Liver (tissue), 8 donors: ENCODE measurements at regions not wholly inside any gene's neighbourhood (a gene's known extent, or its start where the extent isn't known, plus 50 kb on each side); places are given as distances from the start of the nearest gene placed in this dataset.

Source experiments
- DNase-seq: peaks from one replicate; pipeline ENCODE4 v3.0.0-alpha.2; 2017; ENCODE audit warnings: low spot score
- H3K27ac ChIP-seq, 2 donors: one replicate each; pipeline ENCODE4 v1.7.0; 2013; ENCODE audit warnings: inconsistent platforms in 2 of 2, low read length in 2 of 2, control low read depth in 1 of 2, low read depth in 1 of 2, mild to moderate bottlenecking in 1 of 2
- H3K27me3 ChIP-seq, 4 donors: one replicate each; pipeline versions ENCODE4 v1.6.1 to v1.7.0; 2013; ENCODE audit warnings: low read length in 3 of 4, inconsistent platforms in 1 of 4, mild to moderate bottlenecking in 1 of 4, moderate library complexity in 1 of 4; ENCODE audit not compliant: control insufficient read depth in 4 of 4, insufficient read depth in 4 of 4
- H3K36me3 ChIP-seq, 4 donors: one replicate each; pipeline versions ENCODE4 v1.6.1 to v1.7.0; 2013; ENCODE audit warnings: low read length in 3 of 4, mild to moderate bottlenecking in 3 of 4, low read depth in 1 of 4, moderate library complexity in 1 of 4; ENCODE audit not compliant: control insufficient read depth in 4 of 4, insufficient read depth in 3 of 4
- H3K4me1 ChIP-seq, 4 donors: one replicate each; pipeline versions ENCODE4 v1.6.1 to v1.7.0; 2013; ENCODE audit warnings: low read length in 3 of 4, mild to moderate bottlenecking in 3 of 4, moderate library complexity in 1 of 4; ENCODE audit not compliant: control insufficient read depth in 4 of 4, insufficient read depth in 4 of 4
- H3K4me3 ChIP-seq, 3 donors: one replicate each; pipeline versions ENCODE4 v1.6.1 to v1.7.0; 2013; ENCODE audit warnings: low read length in 3 of 3, control low read depth in 1 of 3, low read depth in 1 of 3, mild to moderate bottlenecking in 1 of 3
- H3K9ac ChIP-seq, 2 donors: one replicate each; pipeline ENCODE4 v1.7.0; 2013; ENCODE audit warnings: low read length in 2 of 2, mild to moderate bottlenecking in 2 of 2, moderate library complexity in 2 of 2, control low read depth in 1 of 2, low read depth in 1 of 2
- H3K9me3 ChIP-seq, 4 donors: one replicate each; pipeline versions ENCODE4 v1.6.1 to v1.7.0; 2013; ENCODE audit warnings: low read length in 3 of 4; ENCODE audit not compliant: control insufficient read depth in 4 of 4
- FOXA1 ChIP-seq: IDR thresholded peaks from 2 replicates; pipeline ENCODE4 v1.6.1; 2016; ENCODE audit warnings: antibody characterized with exemption
- FOXA2 ChIP-seq: IDR thresholded peaks from 2 replicates; pipeline ENCODE4 v1.6.1; 2016; ENCODE audit warnings: antibody characterized with exemption
- GABPA ChIP-seq, 2 donors: IDR thresholded peaks in 1 of 2; conservative IDR thresholded peaks in 1 of 2; 2 replicates each; pipeline ENCODE4 v1.6.1; 2016; ENCODE audit warnings: antibody characterized with exemption in 2 of 2, mild to moderate bottlenecking in 1 of 2, moderate library complexity in 1 of 2
- HNF4A ChIP-seq, 2 donors: conservative IDR thresholded peaks; 2 replicates each; pipeline ENCODE4 v1.6.1; 2016; ENCODE audit warnings: antibody characterized with exemption in 2 of 2, mild to moderate bottlenecking in 2 of 2
- HNF4G ChIP-seq: IDR thresholded peaks from 2 replicates; pipeline ENCODE4 v1.6.1; 2016; ENCODE audit warnings: antibody characterized with exemption
- JUND ChIP-seq, 2 donors: IDR thresholded peaks; 2 replicates each; pipeline ENCODE4 v1.6.1; 2016; ENCODE audit warnings: antibody characterized with exemption in 2 of 2
- MAX ChIP-seq: IDR thresholded peaks from 2 replicates; pipeline ENCODE4 v1.6.1; 2016; ENCODE audit warnings: antibody characterized with exemption
- NR2F2 ChIP-seq: IDR thresholded peaks from 2 replicates; pipeline ENCODE4 v1.6.1; 2016; ENCODE audit warnings: antibody characterized with exemption
- RAD21 ChIP-seq, 2 donors: IDR thresholded peaks; 2 replicates each; pipeline ENCODE4 v1.6.1; 2016; ENCODE audit warnings: antibody characterized with exemption in 2 of 2, mild to moderate bottlenecking in 2 of 2
- RXRA ChIP-seq, 2 donors: IDR thresholded peaks; 2 replicates each; pipeline ENCODE4 v1.6.1; 2017 to 2018; ENCODE audit warnings: antibody characterized with exemption in 2 of 2, mild to moderate bottlenecking in 1 of 2
- SP1 ChIP-seq: IDR thresholded peaks from 2 replicates; pipeline ENCODE4 v1.6.1; 2018; ENCODE audit warnings: antibody characterized with exemption, mild to moderate bottlenecking
- YY1 ChIP-seq: IDR thresholded peaks from 2 replicates; pipeline ENCODE4 v1.6.1; 2016; ENCODE audit warnings: antibody characterized with exemption, mild to moderate bottlenecking
- ZBTB33 ChIP-seq: IDR thresholded peaks from 2 replicates; pipeline ENCODE4 v1.6.1; 2016; ENCODE audit warnings: antibody characterized with exemption
- WGBS: extraction: QIAGEN DNeasy Blood & Tissue Kit; methylation state at CpG from one replicate; pipeline ENCODE4 v1.1.7; 2013; 5-methylcytosine and 5-hydroxymethylcytosine counted together
- TF ChIP-seq, protein P1 (sequence below): fragments of 150-350 bp; IDR thresholded peaks from 2 replicates; pipeline ENCODE4 v1.5.1; 2017; ENCODE audit warnings: improper control_type of control experiment, low read depth, low read length; ENCODE audit not compliant: missing input control
- donor health status: healthy.
- donor health status: healthy.
- donor health status: healthy.
- donor health status: healthy.
- donor health status: healthy.

- 87% methylated on average over 3 of the region's 3 CpGs for WGBS
- Histone ChIP-seq H3K27ac (no peak overlapping the region), H3K9me3 (no peaks in the 10 kb centered on the region), H3K36me3 (no peaks in the 10 kb centered on the region), H3K4me1 (peaks cover 0 to 5% (median 2%) of the 10 kb centered on the region in 4 donors), H3K9ac (no peak overlapping the region), H3K4me3 (no peak overlapping the region), H3K27me3 (no peaks in the 10 kb centered on the region)
- TF ChIP-seq NR2F2, result no peak
- no peak for TF ChIP-seq RXRA (IDR thresholded peaks at IDR 0.05)
- TF ChIP-seq, protein P1, sequence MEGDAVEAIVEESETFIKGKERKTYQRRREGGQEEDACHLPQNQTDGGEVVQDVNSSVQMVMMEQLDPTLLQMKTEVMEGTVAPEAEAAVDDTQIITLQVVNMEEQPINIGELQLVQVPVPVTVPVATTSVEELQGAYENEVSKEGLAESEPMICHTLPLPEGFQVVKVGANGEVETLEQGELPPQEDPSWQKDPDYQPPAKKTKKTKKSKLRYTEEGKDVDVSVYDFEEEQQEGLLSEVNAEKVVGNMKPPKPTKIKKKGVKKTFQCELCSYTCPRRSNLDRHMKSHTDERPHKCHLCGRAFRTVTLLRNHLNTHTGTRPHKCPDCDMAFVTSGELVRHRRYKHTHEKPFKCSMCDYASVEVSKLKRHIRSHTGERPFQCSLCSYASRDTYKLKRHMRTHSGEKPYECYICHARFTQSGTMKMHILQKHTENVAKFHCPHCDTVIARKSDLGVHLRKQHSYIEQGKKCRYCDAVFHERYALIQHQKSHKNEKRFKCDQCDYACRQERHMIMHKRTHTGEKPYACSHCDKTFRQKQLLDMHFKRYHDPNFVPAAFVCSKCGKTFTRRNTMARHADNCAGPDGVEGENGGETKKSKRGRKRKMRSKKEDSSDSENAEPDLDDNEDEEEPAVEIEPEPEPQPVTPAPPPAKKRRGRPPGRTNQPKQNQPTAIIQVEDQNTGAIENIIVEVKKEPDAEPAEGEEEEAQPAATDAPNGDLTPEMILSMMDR, result no peak
- TF ChIP-seq SP1, result no peak
- no peak for TF ChIP-seq GABPA (IDR thresholded peaks at IDR 0.05 in 1 of 2, conservative IDR thresholded peaks at IDR 0.05 in 1 of 2)
- TF ChIP-seq HNF4G, result no peak
- no peak for TF ChIP-seq FOXA2
- no peak for TF ChIP-seq HNF4A (conservative IDR thresholded peaks at IDR 0.05)
- TF ChIP-seq ZBTB33, result no peak
- TF ChIP-seq MAX, result no peak
- no peak for DNase-seq
These were observed 339.6 kb upstream of the ROBO2 start for GRCh38 chr3:76700323-76700722.

DNA sequence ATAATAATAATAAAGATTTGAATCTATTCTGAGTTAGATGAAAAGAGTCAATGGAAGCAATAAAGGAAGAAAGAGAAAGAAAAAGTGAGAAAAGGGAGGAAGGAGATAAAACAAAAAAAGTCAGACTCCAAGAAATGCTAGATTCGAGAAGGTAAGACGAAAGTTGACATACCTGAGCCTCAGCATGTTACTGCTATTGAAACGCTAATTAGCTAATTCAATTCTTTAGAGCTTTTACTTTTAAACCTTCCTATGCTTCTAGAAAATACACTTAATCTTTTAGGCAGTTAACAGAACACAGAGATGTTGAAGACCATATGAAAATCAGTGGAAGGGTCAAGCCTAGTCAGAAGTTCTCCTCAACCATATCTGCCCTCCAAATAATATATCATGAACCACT is 337.2 kb upstream of the ROBO2 start:
- Histone ChIP-seq H3K9ac (no peak overlapping the region), H3K27me3 (no peaks in the 10 kb centered on the region), H3K4me3 (no peak overlapping the region), H3K27ac (no peak overlapping the region), H3K4me1 (peaks cover 0 to 5% (median 2%) of the 10 kb centered on the region in 4 donors), H3K36me3 (no peaks in the 10 kb centered on the region), H3K9me3 (no peaks in the 10 kb centered on the region)
- WGBS, result 89% methylated on average over 3 of the region's 3 CpGs
- DNase-seq, result no peak
- TF ChIP-seq YY1, result no peak
- TF ChIP-seq SP1, result no peak
- no peak for TF ChIP-seq RAD21 (IDR thresholded peaks at IDR 0.05)
- no peak for TF ChIP-seq FOXA1
- no peak for TF ChIP-seq HNF4G
- TF ChIP-seq HNF4A (conservative IDR thresholded peaks at IDR 0.05), result no peak
- TF ChIP-seq, protein P1, result no peak
- no peak for TF ChIP-seq JUND (IDR thresholded peaks at IDR 0.05)
